ENCODE measurements at regions not wholly inside any gene's neighbourhood (a gene's known extent, or its start where the extent isn't known, plus 50 kb on each side); places are given as distances from the start of the nearest gene placed in this dataset.

DNA sequence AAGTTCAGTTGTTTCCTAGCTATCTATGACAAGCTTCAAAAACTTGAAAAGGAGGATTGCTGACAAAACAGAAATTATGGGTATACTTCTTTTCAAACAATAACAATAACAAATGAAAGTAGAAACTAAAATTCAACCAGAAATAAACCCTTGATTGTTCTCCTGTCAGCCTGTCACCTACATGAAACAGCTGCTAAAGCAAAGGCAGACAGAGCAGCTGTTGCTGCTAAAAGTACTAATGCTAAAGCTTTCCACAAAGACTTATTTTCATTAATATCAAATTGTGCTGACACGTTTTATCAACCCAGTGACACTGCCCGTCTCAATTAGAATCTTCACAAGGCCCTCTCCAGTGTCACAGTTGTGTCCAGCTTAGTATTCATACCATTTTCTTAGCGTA is 533.2 kb upstream of the GBE1 start:
- TF ChIP-seq, protein P1, sequence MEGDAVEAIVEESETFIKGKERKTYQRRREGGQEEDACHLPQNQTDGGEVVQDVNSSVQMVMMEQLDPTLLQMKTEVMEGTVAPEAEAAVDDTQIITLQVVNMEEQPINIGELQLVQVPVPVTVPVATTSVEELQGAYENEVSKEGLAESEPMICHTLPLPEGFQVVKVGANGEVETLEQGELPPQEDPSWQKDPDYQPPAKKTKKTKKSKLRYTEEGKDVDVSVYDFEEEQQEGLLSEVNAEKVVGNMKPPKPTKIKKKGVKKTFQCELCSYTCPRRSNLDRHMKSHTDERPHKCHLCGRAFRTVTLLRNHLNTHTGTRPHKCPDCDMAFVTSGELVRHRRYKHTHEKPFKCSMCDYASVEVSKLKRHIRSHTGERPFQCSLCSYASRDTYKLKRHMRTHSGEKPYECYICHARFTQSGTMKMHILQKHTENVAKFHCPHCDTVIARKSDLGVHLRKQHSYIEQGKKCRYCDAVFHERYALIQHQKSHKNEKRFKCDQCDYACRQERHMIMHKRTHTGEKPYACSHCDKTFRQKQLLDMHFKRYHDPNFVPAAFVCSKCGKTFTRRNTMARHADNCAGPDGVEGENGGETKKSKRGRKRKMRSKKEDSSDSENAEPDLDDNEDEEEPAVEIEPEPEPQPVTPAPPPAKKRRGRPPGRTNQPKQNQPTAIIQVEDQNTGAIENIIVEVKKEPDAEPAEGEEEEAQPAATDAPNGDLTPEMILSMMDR (conservative IDR thresholded peaks at IDR 0.05): no peak
- no peak for TF ChIP-seq ZFX (IDR thresholded peaks at IDR 0.05)
